Fibroblast of the aortic adventitia (primary cell): ENCODE measurements at regions not wholly inside any gene's neighbourhood (a gene's known extent, or its start where the extent isn't known, plus 50 kb on each side); places are given as distances from the start of the nearest gene placed in this dataset.

Experiments used
- DNase-seq: peaks from one replicate; pipeline ENCODE4 v3.0.0-alpha.2; 2010; ENCODE audit warnings: low read depth
- H3K4me3 ChIP-seq: 2 replicates; pipeline ENCODE4 v1.5.1; 2011; ENCODE audit warnings: low read depth, mild to moderate bottlenecking, control low read depth, low read length, moderate library complexity
- TF ChIP-seq, protein P1 (sequence below): IDR thresholded peaks from 2 replicates; pipeline ENCODE4 v1.5.1; 2011; ENCODE audit warnings: mild to moderate bottlenecking, low read length, control low read depth, inconsistent platforms; ENCODE audit not compliant: insufficient read depth

DNA sequence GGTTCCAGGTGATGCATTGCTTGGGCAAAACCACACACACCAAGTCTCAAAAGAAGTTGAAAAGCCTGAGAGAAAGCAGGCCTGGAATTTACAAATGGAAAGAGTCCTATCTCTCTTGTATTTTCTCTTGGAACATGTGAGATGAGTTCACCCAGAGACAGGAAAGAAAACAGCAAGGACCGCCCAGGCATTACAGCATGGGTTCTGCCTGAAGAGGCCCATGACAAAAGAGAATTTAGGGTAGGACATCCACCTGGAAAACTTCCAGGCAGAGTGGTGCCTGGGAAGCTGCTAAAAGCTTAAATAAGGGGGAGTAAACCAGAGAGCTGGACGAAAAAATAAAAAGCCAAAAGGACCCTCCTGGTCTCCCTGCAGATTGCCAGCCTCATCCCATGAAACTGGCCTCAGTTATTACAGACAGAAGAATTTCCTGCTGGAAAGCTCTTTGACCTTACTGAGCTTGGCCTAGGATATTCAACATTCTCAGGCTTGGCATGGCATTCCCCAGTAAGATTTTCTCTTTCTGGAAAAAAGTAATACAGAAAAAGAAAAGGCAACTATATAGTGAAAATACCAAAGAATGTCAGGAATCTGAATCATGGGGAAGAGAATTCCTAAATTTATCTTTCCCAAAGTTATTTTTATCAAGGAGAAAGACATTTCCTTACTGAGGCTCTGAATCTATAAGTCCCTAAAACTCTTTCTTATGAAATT is 121.3 kb upstream of the NUDT4 start:
- peak; percentile 72 for DNase-seq
- TF ChIP-seq, protein P1, sequence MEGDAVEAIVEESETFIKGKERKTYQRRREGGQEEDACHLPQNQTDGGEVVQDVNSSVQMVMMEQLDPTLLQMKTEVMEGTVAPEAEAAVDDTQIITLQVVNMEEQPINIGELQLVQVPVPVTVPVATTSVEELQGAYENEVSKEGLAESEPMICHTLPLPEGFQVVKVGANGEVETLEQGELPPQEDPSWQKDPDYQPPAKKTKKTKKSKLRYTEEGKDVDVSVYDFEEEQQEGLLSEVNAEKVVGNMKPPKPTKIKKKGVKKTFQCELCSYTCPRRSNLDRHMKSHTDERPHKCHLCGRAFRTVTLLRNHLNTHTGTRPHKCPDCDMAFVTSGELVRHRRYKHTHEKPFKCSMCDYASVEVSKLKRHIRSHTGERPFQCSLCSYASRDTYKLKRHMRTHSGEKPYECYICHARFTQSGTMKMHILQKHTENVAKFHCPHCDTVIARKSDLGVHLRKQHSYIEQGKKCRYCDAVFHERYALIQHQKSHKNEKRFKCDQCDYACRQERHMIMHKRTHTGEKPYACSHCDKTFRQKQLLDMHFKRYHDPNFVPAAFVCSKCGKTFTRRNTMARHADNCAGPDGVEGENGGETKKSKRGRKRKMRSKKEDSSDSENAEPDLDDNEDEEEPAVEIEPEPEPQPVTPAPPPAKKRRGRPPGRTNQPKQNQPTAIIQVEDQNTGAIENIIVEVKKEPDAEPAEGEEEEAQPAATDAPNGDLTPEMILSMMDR = no peak
- no peak overlapping the region for H3K4me3 ChIP-seq

DNA sequence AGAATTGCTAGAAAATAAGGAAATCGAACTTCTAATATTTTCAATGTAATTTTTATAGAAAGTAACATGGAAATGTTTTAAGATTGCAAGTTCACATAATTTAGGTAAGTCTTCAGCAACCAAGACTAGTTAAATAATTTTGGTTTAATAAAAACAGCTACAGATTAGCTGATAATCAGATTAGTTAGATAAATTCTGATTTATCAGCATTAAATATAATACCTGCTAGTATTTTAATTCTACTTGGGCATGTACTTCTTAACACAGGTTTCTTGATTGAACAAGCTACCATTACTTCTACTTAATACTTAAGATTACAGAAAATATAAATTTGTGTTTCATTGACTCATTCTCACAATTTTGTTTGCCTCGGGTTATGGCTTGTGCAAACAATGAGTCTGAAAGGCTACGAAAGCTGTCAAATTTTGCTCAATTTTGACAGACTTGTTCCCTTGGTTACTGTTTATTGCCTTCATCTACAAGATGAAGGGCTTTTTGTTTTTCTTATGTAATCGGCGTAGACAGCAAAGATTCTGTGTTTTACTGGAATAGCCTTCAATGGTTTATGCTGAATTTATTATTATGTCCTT is 116.1 kb upstream of the NUDT4 start:
- TF ChIP-seq, protein P1 = no peak
- no peak for DNase-seq
- H3K4me3 ChIP-seq = no peak overlapping the region

DNA sequence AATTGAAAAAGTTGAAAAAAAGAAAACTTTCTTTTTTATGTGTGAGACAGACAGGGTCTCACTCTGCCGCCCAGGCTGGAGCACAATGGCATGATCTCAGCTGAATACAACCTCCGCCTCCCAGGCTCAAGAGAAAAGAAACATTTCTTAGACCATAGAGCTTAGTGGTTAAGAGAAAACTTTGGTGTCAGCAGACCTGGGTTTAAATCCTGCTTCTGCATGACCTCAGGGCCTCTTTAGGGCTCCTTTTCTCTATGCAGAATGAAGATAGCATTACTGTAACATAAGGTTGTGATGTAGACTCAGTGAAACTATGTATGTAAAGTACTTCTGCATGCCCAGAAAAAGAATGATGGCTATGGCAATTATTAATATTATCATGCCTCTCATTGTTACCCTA is 104.7 kb upstream of the NUDT4 start:
- TF ChIP-seq, protein P1 = no peak
- no peak for DNase-seq
- H3K4me3 ChIP-seq = no peak overlapping the region

DNA sequence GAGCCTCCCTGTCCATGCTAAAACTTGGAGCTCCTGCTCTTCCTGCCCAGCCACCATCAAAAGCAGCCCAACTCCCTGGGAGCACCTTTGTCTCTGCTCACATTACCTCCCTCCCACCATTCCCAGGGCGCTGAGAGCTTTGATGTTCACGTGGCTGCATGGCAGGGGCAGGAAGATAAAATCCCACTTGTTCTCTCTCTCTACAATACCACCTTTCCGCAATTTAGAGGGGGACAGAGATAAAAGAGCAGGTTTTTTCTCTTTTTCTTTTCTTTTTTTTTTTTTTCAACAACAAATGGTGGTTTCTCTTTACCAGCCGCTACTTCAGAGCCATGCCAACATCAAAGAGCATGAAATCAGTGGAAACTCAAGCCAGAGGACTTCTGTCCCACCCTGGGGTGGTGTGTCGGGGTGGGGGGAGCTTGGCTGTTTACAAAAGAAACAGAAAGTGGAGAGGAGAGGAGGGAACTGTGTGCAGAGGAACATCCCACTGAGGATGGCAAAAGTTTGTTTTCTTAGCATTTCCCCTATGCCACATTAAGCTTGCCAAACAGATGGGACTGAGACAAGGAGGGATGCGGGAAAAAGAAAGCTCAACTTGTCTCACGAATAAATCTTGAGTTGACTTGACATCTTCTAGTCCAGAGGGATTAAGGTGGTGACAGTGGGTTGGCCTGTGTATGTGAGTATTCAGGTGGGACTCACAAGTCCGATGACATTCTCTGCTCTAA is 103.7 kb upstream of the NUDT4 start:
- H3K4me3 ChIP-seq = no peak overlapping the region
- TF ChIP-seq, protein P1 = no peak
- DNase-seq = no peak

DNA sequence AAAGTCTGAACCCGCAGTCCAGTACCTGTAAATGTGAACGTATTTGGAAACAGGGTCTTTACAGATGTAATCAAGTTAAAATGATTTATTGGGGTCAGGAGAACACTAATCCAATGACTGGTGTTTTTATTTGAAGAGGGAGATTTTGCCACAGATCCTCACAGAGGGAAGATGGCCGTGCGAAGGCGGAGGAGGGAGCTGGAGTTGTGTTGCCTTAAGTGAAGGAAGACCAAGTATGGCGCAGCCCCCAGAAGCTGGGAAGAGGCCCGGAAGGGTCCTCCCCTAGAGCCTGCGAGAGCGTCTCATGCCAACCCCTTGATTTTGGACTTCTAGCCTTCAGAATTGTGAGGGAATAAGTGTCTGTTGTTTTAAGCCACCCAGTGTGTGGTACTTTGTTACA is 102.8 kb upstream of the NUDT4 start:
- no peak overlapping the region for H3K4me3 ChIP-seq
- TF ChIP-seq, protein P1 = no peak
- DNase-seq = no peak

DNA sequence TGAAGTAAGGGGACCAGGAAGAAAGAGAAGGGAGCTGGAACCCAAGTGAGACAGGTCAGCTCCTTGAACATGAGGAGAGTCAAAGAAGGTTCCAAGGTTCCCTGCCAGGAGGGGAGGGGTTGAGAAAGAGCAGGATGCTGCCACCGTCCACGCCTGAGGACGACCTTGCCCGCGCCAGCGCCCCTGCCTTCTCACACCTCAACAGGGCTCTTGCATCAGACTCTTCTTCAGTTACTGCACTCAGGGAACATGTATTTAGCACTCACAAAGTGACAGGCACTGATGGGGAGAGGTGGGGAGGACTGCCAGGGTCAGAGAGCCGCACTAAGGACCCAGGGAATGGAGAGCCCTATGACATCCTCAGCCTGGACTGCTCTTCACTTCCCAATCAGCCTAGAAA is 102.1 kb upstream of the NUDT4 start:
- TF ChIP-seq, protein P1 = no peak
- no peak for DNase-seq

More for the DNA sequence above, 102.1 kb upstream of the NUDT4 start:
- H3K4me3 ChIP-seq = no peak overlapping the region
